ENCODE measurements at regions not wholly inside any gene's neighbourhood (a gene's known extent, or its start where the extent isn't known, plus 50 kb on each side); places are given as distances from the start of the nearest gene placed in this dataset.
A peak's percentile ranks its signal among the peaks of the same experiment; 100 is the strongest.

- no peak for TF ChIP-seq CTCF (IDR thresholded peaks at IDR 0.05; ENCODE audit: extremely low read depth, insufficient read depth, missing control alignments)
- in situ Hi-C loops (cut with MboI; ENCODE audit: low pct_unique_long_range_greater_than_20kb, low sequenced_read_pairs, unreplicated experiment) = no loop called here
- no peak for DNase-seq (ENCODE audit: low spot score)
These were observed 70.6 kb downstream of the KLF12 start for GRCh38 chr13:74063533-74064100.

- peak; percentile 38 for DNase-seq (ENCODE audit: low spot score)
- no peak for TF ChIP-seq CTCF (IDR thresholded peaks at IDR 0.05; ENCODE audit: extremely low read depth, insufficient read depth, missing control alignments)
- in situ Hi-C loops (cut with MboI; ENCODE audit: low pct_unique_long_range_greater_than_20kb, low sequenced_read_pairs, unreplicated experiment) = no loop called here
These were observed 71.3 kb downstream of the KLF12 start for GRCh38 chr13:74062933-74063332.

GRCh38 chr13:74061926-74062595 is 72.1 kb downstream of the KLF12 start:
- peak; percentile 19 for DNase-seq (ENCODE audit: low spot score)
- in situ Hi-C loops (cut with MboI; ENCODE audit: low pct_unique_long_range_greater_than_20kb, low sequenced_read_pairs, unreplicated experiment) = no loop called here
- no peak for TF ChIP-seq CTCF (IDR thresholded peaks at IDR 0.05; ENCODE audit: extremely low read depth, insufficient read depth, missing control alignments)

GRCh38 chr13:74056801-74057542 is 77.2 kb downstream of the KLF12 start:
- in situ Hi-C loops (cut with MboI; ENCODE audit: low pct_unique_long_range_greater_than_20kb, low sequenced_read_pairs, unreplicated experiment) = no loop called here
- TF ChIP-seq CTCF (IDR thresholded peaks at IDR 0.05; ENCODE audit: extremely low read depth, insufficient read depth, missing control alignments) = no peak
- no peak for DNase-seq (ENCODE audit: low spot score)

- no peak for TF ChIP-seq CTCF (IDR thresholded peaks at IDR 0.05; ENCODE audit: extremely low read depth, insufficient read depth, missing control alignments)
- in situ Hi-C loops (cut with MboI; ENCODE audit: low pct_unique_long_range_greater_than_20kb, low sequenced_read_pairs, unreplicated experiment) = no loop called here
- DNase-seq (ENCODE audit: low spot score) = no peak
These were observed 81.7 kb downstream of the KLF12 start for GRCh38 chr13:74052402-74052928.

GRCh38 chr13:74048756-74049155 is 85.4 kb downstream of the KLF12 start:
- in situ Hi-C loops (cut with MboI; ENCODE audit: low pct_unique_long_range_greater_than_20kb, low sequenced_read_pairs, unreplicated experiment) = no loop called here
- no peak for TF ChIP-seq CTCF (IDR thresholded peaks at IDR 0.05; ENCODE audit: extremely low read depth, insufficient read depth, missing control alignments)
- DNase-seq (ENCODE audit: low spot score) = no peak
